IMR-90 (cell line): ENCODE measurements at regions not wholly inside any gene's neighbourhood (a gene's known extent, or its start where the extent isn't known, plus 50 kb on each side); places are given as distances from the start of the nearest gene placed in this dataset.

Experiments
- ATAC-seq: fragments of 200-7000 bp; cut with Tn5 transposase; 2 replicates; pipeline ENCODE4 v1.9.1; 2020; ENCODE audit warnings: low read depth, mild to moderate bottlenecking, moderate library complexity
- BruUV-seq: library from RNA; stranded (reverse); fragments of 400-500 nt; replicated peaks from 2 replicates; lab custom pipeline; 2021; lab: Mats Ljungman, UMichigan
- CTCF ChIA-PET: fragments of 300-600 bp; formaldehyde crosslinking; extraction: SDS; loops from one replicate; lab custom pipeline; 2021; ENCODE audit warnings: antibody characterized with exemption; lab: Yijun Ruan, JAX
- POLR2A ChIA-PET: fragments of 300-600 bp; sonication (Branson Sonifier 250); formaldehyde crosslinking; loops from one replicate; lab custom pipeline; 2022; ENCODE audit warnings: antibody characterized with exemption; ENCODE audit not compliant: unreplicated experiment; lab: Charles Lee
- DNase-seq: peaks from one replicate; pipeline ENCODE4 v3.0.0; 2013
- H2AFZ ChIP-seq: replicated peaks from 2 replicates; pipeline ENCODE3; 2013; ENCODE audit warnings: low read length, mild to moderate bottlenecking; ENCODE audit not compliant: poor library complexity
- H2AK5ac ChIP-seq: 2 replicates; pipeline ENCODE4 v1.6.1; 2013; ENCODE audit warnings: low read depth, low read length, inconsistent platforms
- H2AK9ac ChIP-seq: replicated peaks from 2 replicates; pipeline ENCODE3; 2013; ENCODE audit warnings: mild to moderate bottlenecking, low read depth, low read length, moderate library complexity; ENCODE audit not compliant: poor library complexity
- H2BK120ac ChIP-seq: 2 replicates; pipeline ENCODE4 v1.6.1; 2013; ENCODE audit warnings: low read depth, low read length, inconsistent platforms
- H2BK15ac ChIP-seq: 3 replicates; pipeline ENCODE4 v1.6.1; 2013; ENCODE audit warnings: low read depth, low read length, inconsistent platforms
- H2BK20ac ChIP-seq: 2 replicates; pipeline ENCODE4 v1.6.1; 2013; ENCODE audit warnings: low read depth, mild to moderate bottlenecking, inconsistent platforms, low read length, moderate library complexity
- H2BK5ac ChIP-seq: 2 replicates; pipeline ENCODE4 v1.6.1; 2013; ENCODE audit warnings: mild to moderate bottlenecking, low read depth, low read length, inconsistent platforms; ENCODE audit not compliant: poor library complexity, severe bottlenecking
- H3K14ac ChIP-seq: replicated peaks from 2 replicates; pipeline ENCODE4 v1.6.1; 2013; ENCODE audit warnings: low read depth, low read length, inconsistent platforms
- H3K18ac ChIP-seq: 2 replicates; pipeline ENCODE4 v1.6.1; 2013; ENCODE audit warnings: low read depth, low read length, control low read depth
- H3K23ac ChIP-seq: 2 replicates; pipeline ENCODE4 v1.6.1; 2013; ENCODE audit warnings: low read depth, low read length, inconsistent platforms
- H3K27ac ChIP-seq: 2 replicates; pipeline ENCODE4 v1.5.1; 2013; ENCODE audit warnings: mild to moderate bottlenecking, control low read depth, low read length; ENCODE audit not compliant: insufficient read depth
- H3K27me3 ChIP-seq: 2 replicates; pipeline ENCODE4 v1.6.1; 2013; ENCODE audit warnings: low read length; ENCODE audit not compliant: control insufficient read depth, insufficient read depth
- H3K36me3 ChIP-seq: 2 replicates; pipeline ENCODE4 v1.6.1; 2013; ENCODE audit warnings: low read length, mixed read lengths; ENCODE audit not compliant: control insufficient read depth, insufficient read depth
- H3K4ac ChIP-seq: 2 replicates; pipeline ENCODE4 v1.6.1; 2013; ENCODE audit warnings: low read depth, low read length, inconsistent platforms
- H3K4me1 ChIP-seq: 2 replicates; pipeline ENCODE4 v1.6.1; 2013; ENCODE audit warnings: low read length, mixed read lengths; ENCODE audit not compliant: control insufficient read depth, insufficient read depth
- H3K4me2 ChIP-seq: 2 replicates; pipeline ENCODE4 v1.6.1; 2013; ENCODE audit warnings: low read depth, mild to moderate bottlenecking, control low read depth, low read length, moderate library complexity
- H3K4me3 ChIP-seq: 2 replicates; pipeline ENCODE4 v1.5.1; 2013; ENCODE audit warnings: low read depth, mild to moderate bottlenecking, control low read depth, low read length, moderate library complexity; ENCODE audit not compliant: insufficient read depth
- H3K56ac ChIP-seq: 2 replicates; pipeline ENCODE4 v1.6.1; 2013; ENCODE audit warnings: low read length, inconsistent platforms; ENCODE audit not compliant: insufficient read depth; ENCODE audit errors: extremely low read depth
- H3K79me1 ChIP-seq, 2 experiments: 2 replicates each; pipeline ENCODE4 v1.6.1; 2013; ENCODE audit warnings: low read length in 2 of 2, inconsistent platforms in 1 of 2, low read depth in 1 of 2
- H3K9ac ChIP-seq: 2 replicates; pipeline ENCODE4 v1.6.1; 2013; ENCODE audit warnings: low read depth, low read length, control low read depth
- H3K9me1 ChIP-seq: 2 replicates; pipeline ENCODE4 v1.6.1; 2013; ENCODE audit warnings: low read length, inconsistent platforms; ENCODE audit not compliant: insufficient read depth
- H3K9me3 ChIP-seq: 2 replicates; pipeline ENCODE4 v1.6.1; 2013; ENCODE audit warnings: low read length; ENCODE audit not compliant: control insufficient read depth, insufficient read depth
- H4K20me1 ChIP-seq: 2 replicates; pipeline ENCODE4 v1.6.1; 2013; ENCODE audit warnings: low read length, inconsistent platforms; ENCODE audit not compliant: insufficient read depth
- H4K5ac ChIP-seq: 2 replicates; pipeline ENCODE4 v1.6.1; 2013; ENCODE audit warnings: mild to moderate bottlenecking, low read depth, low read length, control low read depth
- H4K8ac ChIP-seq, 2 experiments: 2 replicates each; pipeline ENCODE4 v1.6.1; 2013; ENCODE audit warnings: low read depth in 2 of 2, low read length in 2 of 2, control low read depth in 1 of 2, inconsistent platforms in 1 of 2
- H4K91ac ChIP-seq: 2 replicates; pipeline ENCODE4 v1.6.1; 2013; ENCODE audit warnings: low read depth, low read length, inconsistent platforms; ENCODE audit not compliant: insufficient read depth
- BHLHE40 ChIP-seq: fragments of 150-350 bp; IDR thresholded peaks from 2 replicates; pipeline ENCODE4 v1.6.1; 2016; ENCODE audit warnings: mild to moderate bottlenecking, low read depth, low read length
- CEBPB ChIP-seq: IDR thresholded peaks from 2 replicates; pipeline ENCODE4 v1.6.1; 2012; ENCODE audit warnings: low read depth, low read length, improper control_type of control experiment
- CHD1 ChIP-seq: IDR thresholded peaks from 2 replicates; pipeline ENCODE4 v1.6.1; 2012; ENCODE audit warnings: low read depth, low read length, improper control_type of control experiment
- ELK1 ChIP-seq: fragments of 150-350 bp; IDR thresholded peaks from 2 replicates; pipeline ENCODE4 v1.6.1; 2016; ENCODE audit warnings: low read depth, mild to moderate bottlenecking, low read length, moderate library complexity, borderline replicate concordance
- POLR2A ChIP-seq: IDR thresholded peaks from 2 replicates; pipeline ENCODE4 v1.6.1; 2012; ENCODE audit warnings: mild to moderate bottlenecking, low read depth, low read length
- RAD21 ChIP-seq: IDR thresholded peaks from 2 replicates; pipeline ENCODE4 v1.6.1; 2012; ENCODE audit warnings: low read length, improper control_type of control experiment
- RCOR1 ChIP-seq: IDR thresholded peaks from 2 replicates; pipeline ENCODE4 v1.6.1; 2012; ENCODE audit warnings: mild to moderate bottlenecking, low read length, improper control_type of control experiment; ENCODE audit not compliant: insufficient replicate concordance
- RFX5 ChIP-seq: IDR thresholded peaks from 2 replicates; pipeline ENCODE4 v1.8.0; 2012; ENCODE audit warnings: low read depth, mild to moderate bottlenecking, low read length, moderate library complexity
- USF2 ChIP-seq: fragments of 150-350 bp; IDR thresholded peaks from 2 replicates; pipeline ENCODE4 v1.6.1; 2017; ENCODE audit warnings: mild to moderate bottlenecking, antibody characterized with exemption, low read length, low read depth
- WGBS, 2 experiments: methylation state at CpG; one replicate each; pipeline versions ENCODE4 v1.1.5 to v1.1.7; 2013; ENCODE audit warnings: missing lambda C conversion rate in 2 of 2; ENCODE audit not compliant: insufficient read length in 1 of 2; ENCODE audit errors: extremely low coverage in 2 of 2; 5-methylcytosine and 5-hydroxymethylcytosine counted together
- dilution Hi-C: fragments of 300-500 bp; cut with HindIII; formaldehyde crosslinking; loops from one replicate; pipeline ENCODE4 v1.14.3; 2018; ENCODE audit warnings: low sequenced_read_pairs; ENCODE audit not compliant: unreplicated experiment
- in situ Hi-C: fragments of 300-500 bp; cut with MboI; formaldehyde crosslinking; loops from 3 replicates; pipeline ENCODE4 v1.14.3; 2019; ENCODE audit warnings: low sequenced_read_pairs, inconsistent platforms, mixed read lengths
- intact Hi-C: fragments of 100-400 bp; cut with micrococcal nuclease; formaldehyde crosslinking; loops from 2 replicates; pipeline ENCODE4 v1.10.0; 2022

- CTCF ChIA-PET, result no interaction called here
- no TSS peak for BruUV-seq
Measured at GRCh38 chr10:4057725-4058513, 272.9 kb upstream of the KLF6 start.

More at GRCh38 chr10:4057725-4058513, 272.9 kb upstream of the KLF6 start:
- no peak overlapping the region for H3K9ac ChIP-seq
- intact Hi-C loops, result no loop called here
- no peak overlapping the region for H3K23ac ChIP-seq
- H3K56ac ChIP-seq, result no peak overlapping the region
- no peak for TF ChIP-seq ELK1
- TF ChIP-seq BHLHE40, result no peak
- no peak for TF ChIP-seq CHD1
- TF ChIP-seq RCOR1, result no peak
- no peak for TF ChIP-seq RAD21
- TF ChIP-seq RFX5, result no peak
- TF ChIP-seq USF2, result no peak
- no peak for TF ChIP-seq CEBPB
- TF ChIP-seq POLR2A, result no peak
- H3K4me1 ChIP-seq, result 0 out of 2 replicates have a peak, but pooled peaks cover 2% of the 10 kb centered on the region
- no peak overlapping the region for H4K91ac ChIP-seq
- no peaks in the 10 kb centered on the region for H3K27me3 ChIP-seq
- in situ Hi-C loops, result no loop called here
- H4K5ac ChIP-seq, result no peak overlapping the region
- no peak overlapping the region for H3K27ac ChIP-seq
- no peak overlapping the region for H2BK5ac ChIP-seq
- H3K9me3 ChIP-seq, result no peaks in the 10 kb centered on the region
- H3K36me3 ChIP-seq, result no peaks in the 10 kb centered on the region
- dilution Hi-C loops, result no loop called here
- 100% methylated on average over 1 to 4 of the region's 6 CpGs for WGBS, 2 experiments
- no peak overlapping the region for H3K14ac ChIP-seq
- no peak overlapping the region for H2AFZ ChIP-seq
- H3K18ac ChIP-seq, result no peak overlapping the region
- no peak overlapping the region for H3K4me3 ChIP-seq
- no peaks in the 10 kb centered on the region for H3K79me1 ChIP-seq
- no peak overlapping the region for H4K8ac ChIP-seq
- no peak overlapping the region for H2AK9ac ChIP-seq
- H2BK120ac ChIP-seq, result no peak overlapping the region
- H2AK5ac ChIP-seq, result no peak overlapping the region
- H4K20me1 ChIP-seq, result no peaks in the 10 kb centered on the region
- no peak; the same call in 1 of the 2 replicates for ATAC-seq
- no peak overlapping the region for H3K4me2 ChIP-seq
- no peak overlapping the region for H2BK15ac ChIP-seq
- no peak overlapping the region for H3K4ac ChIP-seq
- H2BK20ac ChIP-seq, result no peak overlapping the region
- no peak for DNase-seq
- POLR2A ChIA-PET, result no interaction called here
- H3K9me1 ChIP-seq, result peaks cover 9% of the 10 kb centered on the region; the same call in 1 of the 2 replicates
